ENCODE measurements at regions not wholly inside any gene's neighbourhood (a gene's known extent, or its start where the extent isn't known, plus 50 kb on each side); places are given as distances from the start of the nearest gene placed in this dataset.
"Not testable (repeated sequence)": the region's sequence is repeated elsewhere in the genome, so short reads cannot be mapped to it uniquely, and the experiment has no call there.

DNA sequence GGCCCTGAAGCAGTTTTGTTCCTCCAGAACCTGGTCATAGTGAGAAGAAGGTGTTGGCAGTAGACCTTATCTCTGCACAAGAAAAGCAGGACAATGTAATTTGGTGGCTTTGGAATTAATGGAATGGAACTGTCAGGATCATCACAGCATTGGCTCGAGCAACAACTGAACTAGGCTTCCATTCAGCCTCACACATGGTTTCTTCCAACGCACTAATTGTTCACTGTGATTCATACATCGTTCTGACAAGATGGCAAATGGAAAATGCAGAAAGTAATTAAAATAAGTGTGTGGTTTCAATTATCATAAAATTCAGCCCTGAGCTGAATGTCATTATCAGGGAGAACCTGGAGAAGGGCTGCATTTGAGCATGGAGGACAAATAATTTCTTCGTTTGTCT lies 80.6 kb downstream of the MFSD1 start:
- no peak for DNase-seq

DNA sequence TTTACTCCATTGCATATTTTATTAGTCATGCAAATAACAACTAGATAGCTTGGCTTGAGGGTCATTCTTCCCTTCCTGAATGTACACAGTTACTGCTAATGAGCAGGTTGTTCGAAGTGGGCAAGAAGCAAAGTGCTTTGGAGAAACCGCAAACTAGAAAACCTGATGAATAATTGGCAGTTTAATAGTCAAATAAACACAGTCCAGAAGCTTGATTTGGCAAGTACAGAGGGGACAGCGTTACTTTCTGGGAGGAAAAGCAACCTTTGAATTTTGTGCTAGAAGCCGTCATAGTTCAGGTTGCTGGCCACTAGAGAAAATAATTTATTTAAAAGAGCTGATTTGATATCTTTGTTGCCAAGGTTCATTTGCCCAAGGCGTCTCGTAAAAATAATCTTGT lies 94.9 kb downstream of the MFSD1 start:
- DNase-seq, result no peak

DNA sequence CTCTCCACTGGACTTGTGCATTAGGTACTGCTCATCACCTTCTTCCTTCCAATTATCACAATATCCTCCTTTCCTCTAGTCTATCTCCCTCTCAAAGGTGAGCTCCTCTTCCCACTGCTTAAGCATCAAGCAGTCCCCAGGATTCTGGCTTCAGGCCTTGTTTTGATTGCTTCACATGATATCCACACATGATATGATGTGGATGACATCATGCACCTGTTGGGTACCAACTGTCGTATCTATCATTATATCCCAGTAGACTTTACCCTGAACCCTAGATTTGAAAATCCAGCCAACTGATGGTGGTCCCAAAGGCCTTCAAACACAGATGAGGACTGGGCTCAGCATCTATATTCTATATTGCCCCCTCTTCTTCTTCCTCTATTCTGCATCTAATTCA lies 104.9 kb downstream of the MFSD1 start:
- no peak for DNase-seq

DNA sequence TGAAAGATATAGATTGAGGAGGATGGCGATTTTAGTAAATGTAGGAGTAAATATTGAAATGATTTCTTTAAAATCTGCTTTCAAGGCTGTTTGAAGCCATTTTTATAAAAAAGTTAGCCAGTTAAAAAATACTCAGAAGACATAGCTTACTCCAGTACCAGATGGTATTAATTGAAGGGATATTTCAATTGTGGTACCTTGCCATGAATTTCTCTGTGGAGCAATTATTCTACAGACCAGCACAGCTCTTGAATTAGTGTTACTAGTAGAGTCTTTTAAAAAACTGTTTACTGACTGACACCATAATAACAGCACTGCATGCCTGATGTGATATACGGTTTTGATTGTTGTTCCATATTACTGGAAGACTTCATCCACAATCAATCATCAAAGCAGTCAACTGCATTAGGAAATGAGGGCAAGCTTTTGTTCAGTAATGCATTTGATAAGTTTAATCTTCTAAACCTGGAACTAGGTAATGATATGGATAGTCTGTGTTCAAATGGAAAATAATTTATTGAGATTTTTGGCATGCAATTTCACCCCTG lies 106.4 kb downstream of the MFSD1 start:
- DNase-seq, result no peak

DNA sequence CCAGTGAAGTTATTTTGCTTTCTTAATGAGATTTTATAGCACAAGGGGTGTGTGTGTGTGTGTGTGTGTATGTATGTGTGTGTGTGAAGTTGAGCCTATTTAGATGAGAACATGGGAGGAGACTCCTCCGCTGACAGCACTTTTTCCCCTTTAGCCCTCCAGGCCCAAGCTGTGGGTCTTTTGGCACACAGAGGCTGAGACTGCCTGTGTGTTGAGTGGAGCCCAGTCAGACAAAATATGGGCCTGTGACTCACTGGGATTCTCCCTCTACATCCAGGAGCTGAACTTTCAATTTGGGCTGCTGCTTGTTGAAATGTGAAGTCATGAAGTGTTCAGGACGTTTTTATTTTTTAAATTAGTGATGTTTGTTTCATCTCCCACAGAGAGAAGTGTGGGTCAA lies 108.0 kb downstream of the MFSD1 start:
- no peak for DNase-seq

DNA sequence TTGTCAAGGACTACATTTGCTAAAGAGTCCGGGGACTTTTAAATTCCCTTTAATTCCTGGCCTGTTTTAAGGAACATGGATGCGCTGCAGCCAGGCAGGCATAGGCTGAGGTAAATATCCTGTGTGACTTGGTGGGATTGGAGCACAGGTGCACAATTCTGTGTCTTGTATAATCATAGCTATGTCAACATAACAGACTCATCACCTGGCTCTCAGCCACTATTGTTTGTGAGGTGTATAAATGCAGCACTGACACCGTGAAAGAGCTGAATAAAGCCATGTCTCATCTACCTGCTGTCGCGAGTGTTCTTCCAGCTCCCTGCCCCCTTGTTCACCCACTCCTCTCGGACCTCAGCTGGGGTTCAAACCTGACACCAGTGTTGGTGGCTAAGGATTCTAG lies 109.7 kb downstream of the MFSD1 start:
- no peak for DNase-seq

DNA sequence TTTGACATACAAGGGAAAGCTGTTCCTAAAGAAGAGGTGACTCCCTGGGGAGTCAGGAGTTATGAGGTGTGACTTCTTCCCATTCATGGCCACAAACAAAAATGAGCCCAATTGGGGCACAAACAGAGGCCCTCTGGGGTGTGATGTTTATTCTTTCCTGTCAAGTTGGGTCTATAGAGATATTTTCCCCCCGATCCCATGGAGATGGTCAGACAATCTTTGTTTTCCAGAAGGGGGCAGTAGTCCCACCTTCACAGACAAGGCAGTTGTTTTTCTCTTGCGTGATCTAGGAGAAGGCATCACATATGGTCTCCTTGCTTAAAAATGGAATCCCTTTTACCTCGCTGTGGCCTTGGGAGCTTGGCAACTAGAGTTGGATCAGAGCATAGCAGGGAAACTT lies 110.3 kb downstream of the MFSD1 start:
- DNase-seq, result no peak

DNA sequence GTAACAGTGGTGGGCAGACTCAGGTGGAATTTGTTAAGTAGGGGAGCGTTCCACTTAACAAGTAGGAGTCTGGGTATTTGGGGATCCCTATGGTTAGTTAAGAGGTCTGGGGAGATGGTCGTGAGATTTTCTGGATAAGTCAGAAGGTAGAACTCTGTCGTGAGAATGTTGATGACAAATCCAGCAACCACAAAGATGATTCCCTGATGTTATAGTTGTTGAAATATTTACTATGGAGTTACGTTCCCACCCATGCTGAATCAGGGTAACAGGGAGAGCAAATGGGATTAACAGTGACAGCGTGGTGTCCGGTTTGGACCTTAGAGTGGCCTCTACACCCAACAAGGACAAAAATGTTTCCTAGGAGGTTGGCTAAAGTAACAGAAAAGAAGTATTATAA lies 110.8 kb downstream of the MFSD1 start:
- no peak for DNase-seq

DNA sequence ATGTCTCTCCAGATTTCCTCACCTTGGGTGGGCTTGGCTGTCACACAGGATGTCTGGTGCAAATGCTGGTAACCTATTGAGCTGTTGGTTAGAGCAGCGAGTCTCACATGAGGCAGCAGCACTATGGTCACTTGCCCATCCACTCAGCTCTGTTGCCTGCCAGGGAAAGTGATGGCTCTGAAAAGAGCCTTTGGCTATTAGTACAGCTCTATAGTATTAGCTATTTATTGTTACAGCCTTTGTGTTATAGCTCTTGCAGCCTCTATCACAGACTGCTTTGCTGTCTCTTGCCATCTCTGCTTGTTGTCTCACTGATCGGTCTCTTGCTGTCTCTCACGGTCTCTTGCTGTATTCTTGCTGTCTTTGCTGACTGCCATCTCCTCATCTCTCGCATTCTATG lies 114.3 kb downstream of the MFSD1 start:
- no peak for DNase-seq

DNA sequence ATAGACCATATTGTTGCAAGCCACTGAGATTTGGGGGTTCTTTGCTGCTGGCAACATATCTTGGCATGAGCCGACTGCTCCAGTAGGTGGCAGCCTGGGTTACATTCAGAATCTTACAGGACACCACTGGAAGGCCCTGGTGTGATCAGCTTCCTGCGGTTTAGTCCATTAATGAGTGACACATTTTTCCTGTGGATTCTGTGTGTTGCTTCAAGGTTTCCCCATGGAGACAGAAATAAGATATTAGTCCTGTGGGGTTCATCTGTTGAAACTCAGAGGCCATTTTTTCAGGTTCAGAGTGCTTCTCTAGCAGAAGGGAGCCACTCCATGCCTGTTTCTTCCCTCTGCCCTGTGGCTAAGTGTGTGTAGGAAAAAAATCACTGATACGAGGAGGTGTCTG lies 116.2 kb downstream of the MFSD1 start:
- DNase-seq, result peak; percentile 23 to 37

DNA sequence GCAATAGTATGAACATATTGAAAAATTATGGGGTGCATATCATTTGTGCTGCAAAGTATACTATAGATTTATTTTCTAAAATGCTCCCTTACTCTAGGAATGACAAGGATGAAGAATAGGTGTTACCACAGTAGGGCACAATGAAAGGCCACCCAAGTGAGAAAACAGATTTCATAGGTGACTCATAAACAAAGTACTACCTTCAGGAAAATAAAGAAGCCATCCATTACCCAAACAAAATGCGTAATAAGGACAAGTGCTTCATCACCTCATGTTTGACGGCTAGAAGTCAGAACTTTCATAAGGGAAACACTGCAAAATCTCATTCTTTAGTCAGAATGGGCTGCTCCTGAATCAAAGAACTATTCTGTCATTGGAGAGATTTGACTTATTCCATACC lies 116.6 kb downstream of the MFSD1 start:
- DNase-seq, result no peak

DNA sequence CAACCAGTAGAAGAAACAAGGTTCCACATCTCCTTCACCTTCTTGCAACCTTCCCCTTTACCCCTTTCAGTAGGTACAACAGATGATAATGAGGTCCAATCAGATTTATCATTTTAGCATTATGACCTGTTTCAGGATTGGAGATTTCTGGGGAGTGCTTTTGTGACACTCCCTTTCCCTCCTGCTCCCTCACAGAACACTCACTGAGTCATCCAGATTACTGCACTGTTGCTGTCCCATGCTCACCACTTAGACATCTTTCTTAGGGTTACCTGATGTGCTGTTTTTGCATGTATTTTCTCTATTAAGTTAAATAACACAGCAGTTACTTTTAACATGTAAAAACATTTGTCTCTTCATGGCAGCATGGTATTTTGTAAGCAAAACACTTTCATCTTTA lies 118.5 kb downstream of the MFSD1 start:
- no peak for DNase-seq

DNA sequence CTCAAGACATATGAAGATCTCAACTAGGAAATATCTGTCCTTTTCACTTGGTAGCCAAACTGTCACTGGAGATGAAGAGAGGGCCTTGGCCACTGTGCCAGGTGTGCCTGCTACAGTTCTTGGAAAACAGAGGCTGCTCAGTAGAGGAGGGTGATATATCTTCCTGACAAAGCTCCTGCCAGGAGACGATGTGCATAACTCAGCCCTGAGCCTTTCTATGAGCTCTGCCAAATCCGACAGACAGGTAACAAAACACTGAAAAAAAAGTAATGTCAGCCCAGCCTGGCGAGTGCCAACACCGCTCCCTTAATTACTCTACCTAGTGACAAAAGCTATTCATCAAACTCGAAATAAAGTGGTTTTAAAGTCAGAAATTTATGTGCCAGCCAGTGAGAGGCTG lies 123.2 kb downstream of the MFSD1 start:
- DNase-seq, result no peak

DNA sequence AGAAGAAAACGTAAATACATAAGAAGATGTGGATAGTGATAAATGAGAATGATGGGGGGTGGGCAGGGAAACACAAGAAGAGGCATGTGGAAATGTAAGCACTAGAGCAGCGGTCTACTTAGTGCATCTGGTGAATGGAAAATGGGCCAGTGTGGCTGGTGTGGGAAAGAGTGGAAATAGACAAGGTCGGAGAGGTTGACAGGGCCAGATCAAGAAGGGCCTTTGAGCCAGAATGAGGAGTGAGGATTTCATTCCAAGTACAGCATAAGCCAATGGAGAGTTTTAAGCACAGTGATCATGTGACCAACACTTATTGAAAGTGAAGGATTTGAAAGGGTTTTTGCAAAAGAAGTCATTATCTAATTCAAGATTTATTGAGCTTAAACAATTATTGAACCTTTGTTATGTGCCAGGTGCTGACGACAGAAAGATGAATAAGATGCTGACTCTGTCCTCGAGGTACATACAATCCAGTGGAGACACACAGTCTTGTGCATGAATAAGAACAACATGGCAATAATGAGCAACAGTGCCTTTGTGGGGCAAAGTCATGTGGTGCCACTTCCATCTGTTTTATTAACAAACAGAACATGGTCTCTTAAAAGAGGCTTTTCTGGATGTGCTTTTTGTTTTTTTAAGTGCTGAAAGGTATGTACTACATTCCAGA lies 124.1 kb downstream of the MFSD1 start:
- no peak for DNase-seq

DNA sequence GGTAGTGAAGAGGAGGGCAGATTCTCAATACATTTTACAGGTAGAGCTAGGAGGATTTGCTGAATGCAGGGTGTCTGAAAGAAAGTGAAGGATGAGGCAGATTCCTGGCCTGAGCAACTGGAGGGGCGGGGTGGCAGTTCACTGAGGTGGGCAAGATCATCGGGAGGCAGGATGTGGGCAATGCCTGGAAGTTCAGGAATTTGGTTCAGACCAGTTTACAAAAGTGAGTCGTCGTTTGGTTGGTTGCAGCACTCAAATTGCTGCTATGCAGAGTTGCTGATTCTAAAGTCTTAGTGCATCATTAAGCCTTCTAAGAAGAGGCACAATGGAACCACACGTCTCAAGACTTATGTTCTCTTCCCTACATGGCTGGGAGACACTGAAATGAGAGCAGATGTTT lies 134.0 kb downstream of the MFSD1 start:
- no peak for DNase-seq

DNA sequence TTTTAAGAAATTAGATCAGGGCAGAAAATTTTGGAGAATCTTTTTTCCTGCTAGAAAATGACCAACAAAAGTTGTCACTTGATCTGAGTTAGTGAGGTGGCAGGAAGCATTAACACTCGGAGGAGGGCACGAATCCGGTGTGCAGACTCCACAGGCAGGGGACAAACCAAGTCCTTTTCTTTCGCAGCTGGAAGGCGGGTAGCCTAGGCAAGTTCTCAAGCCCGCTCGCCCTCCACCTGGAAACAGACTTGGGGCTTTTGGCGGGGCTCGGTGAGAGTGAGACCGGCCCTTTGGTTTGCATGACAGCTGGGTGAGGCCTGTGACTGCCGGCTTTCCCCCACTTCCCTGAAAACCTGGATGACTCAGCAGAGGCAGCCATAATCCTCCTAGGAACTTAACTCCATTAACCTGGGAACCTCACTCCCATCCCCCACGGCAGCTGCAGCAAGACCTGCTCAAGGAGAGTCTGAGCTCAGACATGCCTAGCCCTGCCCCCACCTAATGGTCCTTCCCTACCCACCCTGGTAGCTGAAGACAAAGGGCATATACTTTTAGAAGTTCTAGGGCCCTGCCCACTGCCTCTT lies 134.8 kb downstream of the MFSD1 start:
- no peak for DNase-seq

DNA sequence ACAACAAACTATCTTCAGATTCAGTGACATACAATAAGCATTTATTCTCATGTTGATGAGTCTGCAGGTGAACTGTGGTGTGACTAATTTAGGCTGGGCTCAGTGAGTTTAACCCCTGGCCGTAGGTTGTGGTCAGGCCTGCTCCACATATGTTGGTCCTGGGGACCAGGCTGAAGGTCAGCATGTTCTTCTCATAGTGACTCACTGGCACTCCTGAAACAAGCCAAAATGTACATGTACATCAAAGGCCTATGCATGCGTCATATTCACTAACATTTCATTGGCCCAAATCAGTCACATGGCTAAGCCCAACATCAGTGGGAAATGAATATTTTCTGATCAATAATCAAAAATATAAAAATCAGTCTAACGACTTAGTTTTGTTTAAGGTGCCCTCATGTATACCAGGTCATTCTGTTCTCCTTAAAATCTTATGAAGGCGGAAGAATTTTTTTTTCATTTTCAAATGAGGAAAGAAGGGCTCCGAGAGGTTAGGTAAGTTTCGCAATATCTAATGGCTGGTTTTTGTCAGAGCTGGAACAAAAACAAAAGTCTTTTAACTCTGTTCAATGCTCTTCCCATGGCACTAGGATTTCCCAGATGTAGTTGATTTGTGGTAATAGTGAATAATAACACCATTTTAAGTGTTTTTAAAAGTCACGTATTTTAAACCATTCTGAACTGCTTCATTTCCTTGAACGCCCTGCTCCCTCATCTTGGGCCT lies 148.5 kb downstream of the MFSD1 start:
- DNase-seq, result no peak

DNA sequence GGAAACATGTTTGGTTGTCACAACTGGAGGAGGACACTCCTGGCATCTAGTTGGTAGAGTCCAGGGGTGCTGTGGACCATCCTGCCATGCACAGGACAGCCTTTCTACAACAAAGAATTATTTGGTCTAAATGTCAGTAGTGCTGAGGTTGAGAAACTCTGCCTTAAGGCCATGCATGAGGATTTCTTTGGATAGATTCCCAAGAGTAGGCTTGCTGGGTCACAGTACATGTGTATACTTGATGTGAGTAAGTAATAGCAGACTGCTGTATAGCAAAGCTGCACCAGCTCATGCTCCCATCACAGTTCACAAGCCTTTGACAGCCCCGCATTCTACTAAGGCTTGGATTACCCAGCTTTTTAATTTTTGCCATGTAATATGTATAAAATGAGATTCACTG lies 151.3 kb downstream of the MFSD1 start:
- no peak for DNase-seq

DNA sequence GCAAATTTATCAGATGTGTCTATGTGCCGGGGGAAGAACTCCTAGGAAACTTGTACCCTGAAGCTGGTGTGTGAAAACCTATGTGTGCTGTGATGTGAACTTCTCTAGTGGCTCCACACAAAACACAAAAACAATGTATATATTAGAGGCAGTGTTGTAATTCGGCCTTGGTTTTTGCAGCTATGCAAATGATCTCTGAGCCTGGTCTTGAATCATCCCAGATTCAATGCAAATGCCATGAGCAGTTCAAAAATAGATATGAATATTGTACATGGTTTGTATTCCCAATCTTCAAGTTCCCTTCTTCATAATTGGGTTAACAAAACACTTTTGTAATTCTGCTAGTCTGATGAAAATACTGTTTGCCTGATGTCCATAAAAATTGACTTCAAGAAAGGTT lies 152.6 kb downstream of the MFSD1 start:
- DNase-seq, result no peak

DNA sequence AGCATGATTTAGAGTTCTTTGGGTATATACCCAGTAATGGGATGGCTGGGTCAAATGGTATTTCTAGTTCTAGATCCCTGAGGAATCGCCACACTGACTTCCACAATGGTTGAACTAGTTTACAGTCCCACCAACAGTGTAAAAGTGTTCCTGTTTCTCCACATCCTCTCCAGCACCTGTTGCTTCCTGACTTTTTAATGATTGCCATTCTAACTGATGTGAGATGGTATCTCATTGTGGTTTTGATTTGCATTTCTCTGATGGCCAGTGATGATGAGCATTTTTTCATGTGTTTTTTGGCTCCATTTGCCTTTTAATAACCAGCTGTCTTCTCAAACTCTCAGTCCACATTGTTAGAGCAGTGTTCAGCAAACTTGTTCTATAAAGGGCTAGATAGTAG lies 155.9 kb downstream of the MFSD1 start:
- DNase-seq, result not testable (repeated sequence)

DNA sequence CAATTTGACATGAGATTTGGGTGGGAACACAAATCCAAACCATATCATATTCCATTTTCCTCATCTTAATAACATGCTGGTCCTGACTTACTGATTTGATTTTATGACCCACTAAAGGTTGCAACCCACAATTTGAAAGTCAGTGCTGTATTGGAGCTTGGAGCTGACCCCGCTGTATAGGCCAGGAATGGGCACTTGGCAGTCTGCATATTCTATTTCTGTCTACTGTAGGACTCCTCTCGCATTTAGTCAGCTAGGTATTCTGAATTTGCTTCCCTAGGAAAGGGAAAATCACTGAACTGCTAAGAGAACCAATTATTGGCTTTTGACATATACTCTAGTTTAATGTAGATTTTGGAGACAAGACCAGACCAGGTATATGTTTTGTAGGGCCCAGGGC lies 157.0 kb downstream of the MFSD1 start:
- DNase-seq, result no peak

DNA sequence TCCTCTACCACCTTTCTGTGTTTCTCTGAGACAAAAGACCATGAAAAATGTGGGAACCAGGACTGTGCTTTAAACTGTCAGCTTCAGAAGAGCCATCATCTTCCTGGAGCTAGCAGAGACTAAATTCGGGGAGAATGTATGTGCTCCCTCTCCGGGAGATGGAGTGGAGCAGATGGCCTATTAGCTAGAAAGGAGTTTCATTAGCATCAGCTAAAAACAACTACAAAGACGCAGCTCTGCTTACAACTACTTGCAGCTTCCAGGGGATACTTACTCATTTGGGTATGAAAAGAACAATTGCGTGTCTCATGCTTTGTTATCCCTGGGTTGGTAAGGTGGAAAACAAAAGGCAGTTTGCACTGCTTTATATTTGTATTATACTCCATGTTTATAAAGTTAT lies 159.6 kb downstream of the MFSD1 start:
- DNase-seq, result no peak

DNA sequence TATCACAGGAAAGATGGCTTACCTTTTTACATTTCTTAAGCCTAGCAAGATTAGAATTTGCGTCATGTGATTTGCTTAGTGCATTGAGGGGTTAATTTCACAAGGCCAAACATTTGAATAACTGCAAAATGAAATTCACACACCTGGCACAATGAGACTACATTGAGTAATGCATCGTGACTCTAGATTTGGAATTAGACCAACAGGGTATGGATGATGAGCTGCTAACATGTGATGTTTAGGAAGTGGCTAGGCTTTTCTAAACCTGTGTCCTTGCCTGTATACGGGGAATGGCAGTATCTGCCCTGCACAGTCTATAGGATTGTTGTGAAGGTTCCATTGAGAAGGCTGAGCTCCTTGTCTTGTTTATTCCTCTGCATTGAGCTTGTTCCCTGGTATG lies 160.1 kb downstream of the MFSD1 start:
- no peak for DNase-seq

DNA sequence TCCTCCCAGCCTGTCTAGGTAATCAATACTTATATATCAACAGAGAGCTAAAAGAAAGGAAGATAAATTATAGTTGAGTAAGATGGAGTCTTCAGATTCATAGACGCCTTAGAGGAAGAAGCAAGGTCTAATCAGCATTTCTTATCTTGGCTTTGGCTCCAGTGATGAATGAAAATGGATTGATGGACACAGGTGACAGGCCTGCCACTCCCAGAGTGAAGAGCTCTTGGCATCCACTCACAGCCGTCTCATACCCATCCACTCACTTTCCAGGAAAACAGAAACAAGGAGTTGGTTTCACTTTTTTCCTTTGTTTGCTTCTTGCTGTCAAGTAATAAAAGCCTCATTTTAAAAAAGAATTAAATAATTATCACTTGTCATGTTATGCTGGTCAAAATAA lies 168.2 kb downstream of the MFSD1 start:
- no peak for DNase-seq
